ENCODE measurements at regions not wholly inside any gene's neighbourhood (a gene's known extent, or its start where the extent isn't known, plus 50 kb on each side); places are given as distances from the start of the nearest gene placed in this dataset.
"Not testable (repeated sequence)": the region's sequence is repeated elsewhere in the genome, so short reads cannot be mapped to it uniquely, and the experiment has no call there.

DNA sequence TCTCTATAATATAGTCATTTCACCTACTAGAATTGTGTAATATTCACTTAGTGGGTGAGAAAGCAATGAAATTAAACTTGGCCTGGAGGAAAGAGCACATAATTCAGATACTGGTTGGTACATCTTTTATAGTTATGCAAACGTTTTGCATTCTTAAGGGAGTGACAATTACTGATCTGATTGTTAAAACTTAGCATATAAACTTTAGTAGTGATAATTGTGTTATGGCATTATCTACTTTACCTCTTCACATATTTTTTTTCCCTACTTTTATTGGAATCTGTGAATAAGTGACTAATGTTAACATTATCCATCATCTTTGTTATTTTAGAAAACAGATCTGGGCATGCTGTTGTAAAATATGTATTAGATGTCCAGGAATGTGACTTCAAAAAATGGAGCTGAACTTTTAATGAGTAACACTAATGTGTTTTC, 217.4 kb upstream of the GIMD1 start:
- H3K27me3 Mint-ChIP-seq: no peaks in the 10 kb centered on the region
- no peak for DNase-seq (ENCODE audit: low spot score)
- peaks cover 4% of the 10 kb centered on the region for H3K36me3 Mint-ChIP-seq
- H3K4me3 Mint-ChIP-seq: no peak overlapping the region
- H3K9me3 Mint-ChIP-seq: peaks cover 5% of the 10 kb centered on the region
- H3K27ac Mint-ChIP-seq: no peak overlapping the region
- no peaks in the 10 kb centered on the region for H3K4me1 Mint-ChIP-seq (ENCODE audit: low read depth in 2 of 2)
- ATAC-seq: no peak

GRCh38 chr4:106584337-106584989, 215.9 kb upstream of the GIMD1 start:
- H3K9me3 Mint-ChIP-seq: no peaks in the 10 kb centered on the region
- ATAC-seq (no peak), DNase-seq (ENCODE audit: low spot score) (no peak)
- no peak overlapping the region for H3K4me3 Mint-ChIP-seq
- no peak overlapping the region for H3K27ac Mint-ChIP-seq
- peaks cover 4% of the 10 kb centered on the region for H3K36me3 Mint-ChIP-seq
- H3K4me1 Mint-ChIP-seq (ENCODE audit: low read depth in 2 of 2): no peaks in the 10 kb centered on the region
- H3K27me3 Mint-ChIP-seq: no peaks in the 10 kb centered on the region

GRCh38 chr4:106583567-106583966, 215.0 kb upstream of the GIMD1 start:
- H3K4me1 Mint-ChIP-seq (ENCODE audit: low read depth in 2 of 2): no peaks in the 10 kb centered on the region
- no peaks in the 10 kb centered on the region for H3K27me3 Mint-ChIP-seq

GRCh38 chr4:106583108-106583507, 214.5 kb upstream of the GIMD1 start:
- ATAC-seq: no peak

More at GRCh38 chr4:106583567-106583966, 215.0 kb upstream of the GIMD1 start:
- Mint-ChIP-seq H3K4me3 (no peak overlapping the region), H3K27ac (no peak overlapping the region), H3K9me3 (no peaks in the 10 kb centered on the region), H3K36me3 (peaks cover 4% of the 10 kb centered on the region)
- DNase-seq (ENCODE audit: low spot score): no peak
- ATAC-seq: no peak

GRCh38 chr4:106582103-106582502, 213.5 kb upstream of the GIMD1 start:
- H3K9me3 Mint-ChIP-seq: no peaks in the 10 kb centered on the region
- DNase-seq (ENCODE audit: low spot score): no peak
- no peaks in the 10 kb centered on the region for H3K4me1 Mint-ChIP-seq (ENCODE audit: low read depth in 2 of 2)
- no peaks in the 10 kb centered on the region for H3K27me3 Mint-ChIP-seq
- H3K36me3 Mint-ChIP-seq: peaks cover 4% of the 10 kb centered on the region
- no peak overlapping the region for H3K4me3 Mint-ChIP-seq
- no peak for ATAC-seq
- H3K27ac Mint-ChIP-seq: no peak overlapping the region

More at GRCh38 chr4:106583108-106583507, 214.5 kb upstream of the GIMD1 start:
- Mint-ChIP-seq H3K9me3 (no peaks in the 10 kb centered on the region), H3K4me1 (ENCODE audit: low read depth in 2 of 2) (no peaks in the 10 kb centered on the region), H3K36me3 (peaks cover 4% of the 10 kb centered on the region), H3K27me3 (no peaks in the 10 kb centered on the region), H3K27ac (no peak overlapping the region), H3K4me3 (no peak overlapping the region)
- DNase-seq (ENCODE audit: low spot score): no peak

DNA sequence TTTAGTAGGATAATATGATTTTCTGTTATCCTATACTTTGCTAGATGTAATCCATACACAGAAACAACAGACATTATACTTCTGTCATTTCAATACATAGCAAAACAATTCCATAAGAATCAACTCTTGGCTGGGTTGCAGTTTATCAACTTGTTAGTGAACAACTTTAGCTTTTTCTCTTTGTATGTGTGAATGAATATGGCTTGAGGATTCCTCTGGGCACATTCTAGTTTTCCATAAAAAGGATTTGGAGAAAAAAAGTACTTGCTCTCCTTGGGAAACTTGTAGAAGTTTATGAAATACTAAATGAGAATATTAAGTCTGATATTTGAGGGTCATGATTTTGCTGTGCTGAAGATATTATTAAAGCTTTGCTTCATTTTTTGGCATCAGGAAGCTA, 210.7 kb upstream of the GIMD1 start:
- ATAC-seq (no peak), DNase-seq (ENCODE audit: low spot score) (no peak)
- peaks cover 4% of the 10 kb centered on the region for H3K36me3 Mint-ChIP-seq
- no peak overlapping the region for H3K27ac Mint-ChIP-seq
- H3K4me3 Mint-ChIP-seq: no peak overlapping the region
- no peaks in the 10 kb centered on the region for H3K27me3 Mint-ChIP-seq
- no peaks in the 10 kb centered on the region for H3K4me1 Mint-ChIP-seq (ENCODE audit: low read depth in 2 of 2)
- H3K9me3 Mint-ChIP-seq: no peaks in the 10 kb centered on the region

DNA sequence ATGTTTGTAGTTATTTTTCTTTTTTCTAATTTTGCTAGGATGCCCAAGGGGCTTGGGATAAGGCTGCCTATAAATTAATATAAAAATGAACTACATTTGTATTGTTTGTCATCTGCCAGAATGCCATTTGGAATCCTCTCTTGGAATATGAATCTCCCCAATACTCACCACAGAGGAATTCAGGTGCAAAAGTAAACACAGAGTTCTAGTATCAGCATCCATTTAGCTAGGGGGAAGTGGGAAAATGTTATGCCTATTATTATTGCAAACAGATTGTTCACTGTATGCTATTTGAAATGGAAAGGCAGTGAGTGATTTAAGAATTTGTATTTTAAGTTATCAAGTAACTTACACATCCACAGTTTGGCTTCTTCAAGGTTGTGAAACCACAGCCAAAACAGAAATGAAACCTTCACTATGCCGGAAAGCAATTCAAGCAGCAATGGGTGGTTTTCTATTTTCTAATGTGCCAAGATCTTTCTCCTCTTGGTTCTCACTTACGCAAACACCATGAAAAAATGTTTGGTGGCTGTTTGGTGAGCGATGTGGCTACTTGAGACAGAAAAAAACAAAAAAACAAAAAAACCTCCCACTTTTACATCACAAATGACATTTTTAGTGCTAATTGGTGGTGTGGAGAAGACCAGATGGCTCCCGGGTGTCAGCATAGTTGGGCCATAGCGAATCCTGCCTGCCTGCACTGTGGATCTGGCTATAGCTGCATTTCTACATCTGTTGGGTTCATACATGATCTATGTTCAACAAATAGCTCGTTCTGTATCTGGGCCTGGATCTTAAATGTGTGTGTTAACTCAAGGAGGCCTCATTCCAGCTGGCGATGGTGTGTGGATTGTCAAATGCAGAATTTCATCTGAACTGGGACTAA, 200.8 kb upstream of the GIMD1 start:
- Mint-ChIP-seq H3K36me3 (no peaks in the 10 kb centered on the region), H3K4me1 (ENCODE audit: low read depth in 2 of 2) (no peaks in the 10 kb centered on the region), H3K27me3 (no peaks in the 10 kb centered on the region), H3K27ac (no peak overlapping the region), H3K4me3 (no peak overlapping the region), H3K9me3 (peaks cover 13% of the 10 kb centered on the region)
- ATAC-seq (no peak), DNase-seq (ENCODE audit: low spot score) (no peak)

- ATAC-seq (no peak), DNase-seq (ENCODE audit: low spot score) (no peak)
- Mint-ChIP-seq H3K4me3 (no peak overlapping the region), H3K9me3 (peaks cover 22% of the 10 kb centered on the region), H3K27me3 (no peaks in the 10 kb centered on the region), H3K27ac (no peak overlapping the region), H3K4me1 (ENCODE audit: low read depth in 2 of 2) (no peaks in the 10 kb centered on the region), H3K36me3 (peaks cover 18% of the 10 kb centered on the region)
Measured at GRCh38 chr4:106565727-106566126, 197.1 kb upstream of the GIMD1 start.

DNA sequence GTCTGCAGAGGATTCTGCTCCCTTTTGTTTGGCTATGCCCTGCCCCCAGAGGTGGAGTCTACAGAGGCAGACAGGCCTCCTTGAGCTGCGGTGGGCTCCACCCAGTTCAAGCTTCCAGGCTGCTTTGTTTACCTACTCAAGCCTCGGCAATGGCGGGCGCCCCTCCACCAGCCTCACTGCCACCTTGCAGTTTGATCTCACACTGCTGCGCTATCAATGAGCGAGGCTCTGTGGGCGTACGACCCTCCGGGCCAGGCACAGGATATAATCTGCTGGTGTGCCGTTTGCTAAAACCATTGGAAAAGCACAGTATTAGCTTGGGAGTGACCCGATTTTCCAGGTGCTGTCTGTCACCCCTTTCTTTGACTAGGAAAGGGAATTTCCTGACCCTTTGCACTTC, 195.1 kb upstream of the GIMD1 start:
- H3K27ac Mint-ChIP-seq; ATAC-seq; H3K4me1 Mint-ChIP-seq (ENCODE audit: low read depth in 2 of 2); H3K27me3 Mint-ChIP-seq; H3K4me3 Mint-ChIP-seq; DNase-seq (ENCODE audit: low spot score): not testable (repeated sequence)
- Mint-ChIP-seq H3K36me3 (peaks cover 18% of the 10 kb centered on the region), H3K9me3 (peaks cover 22% of the 10 kb centered on the region)

DNA sequence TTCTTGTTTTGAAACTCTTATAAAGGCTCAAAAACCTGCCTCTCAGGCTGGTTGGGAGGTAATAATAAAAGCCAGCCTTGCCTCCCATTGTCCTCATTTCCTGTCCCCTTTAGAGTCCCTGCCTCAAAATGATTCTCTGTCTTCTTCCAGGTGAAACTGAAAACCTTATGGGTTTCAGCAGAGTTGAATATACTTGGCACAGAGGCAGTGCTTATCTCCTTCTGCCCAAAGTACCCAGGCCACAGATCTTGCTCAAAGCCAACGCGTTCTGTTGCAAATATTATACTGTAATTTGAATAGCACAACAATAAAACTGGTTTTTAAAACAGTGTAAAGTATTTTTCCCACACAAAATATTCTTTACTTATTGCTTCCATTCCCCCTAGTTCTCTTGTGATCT, 183.1 kb upstream of the GIMD1 start:
- ATAC-seq (no peak), DNase-seq (ENCODE audit: low spot score) (no peak)
- Mint-ChIP-seq H3K4me3 (no peak overlapping the region), H3K27ac (no peak overlapping the region), H3K27me3 (no peaks in the 10 kb centered on the region), H3K36me3 (no peaks in the 10 kb centered on the region), H3K9me3 (peaks cover 18% of the 10 kb centered on the region), H3K4me1 (ENCODE audit: low read depth in 2 of 2) (no peaks in the 10 kb centered on the region)

- H3K9me3 Mint-ChIP-seq: peaks cover 19% of the 10 kb centered on the region
- no peaks in the 10 kb centered on the region for H3K36me3 Mint-ChIP-seq
- H3K4me1 Mint-ChIP-seq (ENCODE audit: low read depth in 2 of 2): no peaks in the 10 kb centered on the region
- no peak overlapping the region for H3K4me3 Mint-ChIP-seq
- ATAC-seq (no peak), DNase-seq (ENCODE audit: low spot score) (no peak)
- H3K27me3 Mint-ChIP-seq: no peaks in the 10 kb centered on the region
- no peak overlapping the region for H3K27ac Mint-ChIP-seq
Measured at GRCh38 chr4:106548446-106549044, 180.0 kb upstream of the GIMD1 start.

- H3K36me3 Mint-ChIP-seq: peaks cover under 1% of the 10 kb centered on the region
- H3K9me3 Mint-ChIP-seq: peaks cover 20% of the 10 kb centered on the region
- no peak overlapping the region for H3K27ac Mint-ChIP-seq
- no peaks in the 10 kb centered on the region for H3K27me3 Mint-ChIP-seq
- ATAC-seq (no peak), DNase-seq (ENCODE audit: low spot score) (no peak)
- H3K4me3 Mint-ChIP-seq: no peak overlapping the region
- no peaks in the 10 kb centered on the region for H3K4me1 Mint-ChIP-seq (ENCODE audit: low read depth in 2 of 2)
Measured at GRCh38 chr4:106546370-106546769, 177.8 kb upstream of the GIMD1 start.

DNA sequence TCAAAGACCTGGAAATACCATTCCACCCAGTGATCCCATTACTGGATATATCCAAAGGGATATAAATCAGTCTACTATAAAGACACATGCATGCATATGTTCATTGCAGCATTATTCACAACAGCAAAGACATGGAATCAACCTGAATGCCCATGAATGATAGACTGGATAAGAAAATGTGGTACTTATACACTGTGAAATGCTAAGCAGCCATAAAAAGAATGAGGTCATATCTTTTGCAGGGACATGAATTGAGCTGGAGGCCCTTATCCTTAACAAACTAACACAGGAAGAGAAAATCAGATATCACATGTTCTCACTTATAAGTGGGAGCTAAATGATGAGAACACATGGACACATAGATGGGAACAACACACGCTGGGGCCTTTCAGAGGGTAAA, 174.0 kb upstream of the GIMD1 start:
- not testable (repeated sequence) for H3K36me3 Mint-ChIP-seq; H3K4me3 Mint-ChIP-seq; ATAC-seq; H3K4me1 Mint-ChIP-seq (ENCODE audit: low read depth in 2 of 2); H3K27me3 Mint-ChIP-seq; DNase-seq (ENCODE audit: low spot score); H3K27ac Mint-ChIP-seq
- H3K9me3 Mint-ChIP-seq: peaks cover 28% of the 10 kb centered on the region

GRCh38 chr4:106541253-106541652, 172.7 kb upstream of the GIMD1 start:
- peaks cover 24% of the 10 kb centered on the region for H3K9me3 Mint-ChIP-seq
- no peak overlapping the region for H3K27ac Mint-ChIP-seq
- DNase-seq (ENCODE audit: low spot score) (no peak), ATAC-seq (no peak)
- no peaks in the 10 kb centered on the region for H3K4me1 Mint-ChIP-seq (ENCODE audit: low read depth in 2 of 2)
- H3K4me3 Mint-ChIP-seq: no peak overlapping the region
- peaks cover 4% of the 10 kb centered on the region for H3K36me3 Mint-ChIP-seq
- no peaks in the 10 kb centered on the region for H3K27me3 Mint-ChIP-seq
